ENCODE measurements at regions not wholly inside any gene's neighbourhood (a gene's known extent, or its start where the extent isn't known, plus 50 kb on each side); places are given as distances from the start of the nearest gene placed in this dataset.

DNA sequence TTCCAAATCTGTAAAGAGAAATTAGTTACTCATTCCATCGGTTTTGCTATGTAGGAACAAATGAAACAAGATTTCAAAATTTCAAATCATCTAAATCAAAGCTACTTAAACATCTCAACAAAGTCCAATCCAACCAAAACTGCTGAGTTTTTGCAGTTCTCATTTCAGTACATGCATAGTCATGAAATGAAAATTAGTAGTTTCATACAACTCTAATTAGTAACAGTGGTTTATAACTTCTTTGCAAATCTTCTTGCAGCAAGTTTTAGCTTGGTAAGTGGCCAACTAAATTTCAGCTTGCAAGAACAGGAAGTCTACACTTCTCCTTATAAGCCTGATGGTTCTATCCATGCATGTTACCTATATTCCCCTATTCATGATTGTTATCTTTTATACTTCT lies 75.6 kb downstream of the SPRY2 start (continued):
- no peak for TF ChIP-seq KDM1A (IDR thresholded peaks at IDR 0.05; ENCODE audit: borderline replicate concordance)
- peak; percentile 14; the same call in 1 of the 2 replicates for TF ChIP-seq RUNX3 (IDR thresholded peaks at IDR 0.05; ENCODE audit: low read length)
- no peak for TF ChIP-seq JUND (IDR thresholded peaks at IDR 0.05; ENCODE audit: low read depth, low read length)
- no peak for TF ChIP-seq MEF2A (IDR thresholded peaks at IDR 0.05; ENCODE audit: insufficient read depth, low read depth, low read length)
- no peak for TF ChIP-seq ZZZ3 (IDR thresholded peaks at IDR 0.05; ENCODE audit: control insufficient read depth, insufficient read length, low read depth)
- TF ChIP-seq NFYA (IDR thresholded peaks at IDR 0.05; ENCODE audit: borderline replicate concordance, low read depth, low read length) = no peak
- TF ChIP-seq GABPA (IDR thresholded peaks at IDR 0.05; ENCODE audit: low read depth) = no peak
- peak; percentile 37; the same call in 1 of the 2 replicates for TF ChIP-seq CBX5 (IDR thresholded peaks at IDR 0.05; ENCODE audit: low read depth)
- TF ChIP-seq EGR1 (IDR thresholded peaks at IDR 0.05; ENCODE audit: borderline replicate concordance in 1 of 2, low read depth in 2 of 2, low read length in 2 of 2) = no peak
- TF ChIP-seq MEF2B (IDR thresholded peaks at IDR 0.05; ENCODE audit: partially characterized antibody, poor library complexity, severe bottlenecking) = peak; percentile 20
- TF ChIP-seq SUPT20H (IDR thresholded peaks at IDR 0.05; ENCODE audit: borderline replicate concordance, control insufficient read depth, low read depth, low read length) = no peak
- no peak for TF ChIP-seq TBL1XR1 (IDR thresholded peaks at IDR 0.05; ENCODE audit: low read depth, low read length)
- TF ChIP-seq ZNF24 (IDR thresholded peaks at IDR 0.05) = peak; percentile 75
- TF ChIP-seq SMAD1 (IDR thresholded peaks at IDR 0.05; ENCODE audit: low read depth, partially characterized antibody) = no peak
- peak; percentile 28; the same call in 1 of the 2 replicates for TF ChIP-seq SPI1 (IDR thresholded peaks at IDR 0.05; ENCODE audit: borderline replicate concordance, insufficient read depth, low read depth, low read length)

All from GM12878 (cell line).